ENCODE measurements at regions not wholly inside any gene's neighbourhood (a gene's known extent, or its start where the extent isn't known, plus 50 kb on each side); places are given as distances from the start of the nearest gene placed in this dataset.

DNA sequence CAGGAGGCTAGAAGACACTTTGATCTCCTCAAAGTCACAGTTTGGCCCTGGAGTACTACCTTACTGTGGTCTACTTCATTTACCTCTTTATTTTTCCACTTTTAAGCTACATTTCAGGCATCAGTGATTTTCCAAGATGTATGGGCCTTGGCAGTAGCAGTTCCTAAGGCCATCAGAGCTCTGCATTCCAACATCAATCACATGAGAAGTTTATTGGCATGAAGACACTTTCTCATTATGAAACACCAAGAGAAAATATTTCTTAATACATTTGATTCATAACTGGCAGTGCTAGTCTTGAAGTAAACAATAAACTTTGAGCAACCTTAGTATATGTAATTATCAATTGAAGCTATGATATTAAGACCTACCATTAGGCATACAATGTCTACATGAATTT lies 178.1 kb downstream of the IL15 start:
- TF ChIP-seq, protein P1, sequence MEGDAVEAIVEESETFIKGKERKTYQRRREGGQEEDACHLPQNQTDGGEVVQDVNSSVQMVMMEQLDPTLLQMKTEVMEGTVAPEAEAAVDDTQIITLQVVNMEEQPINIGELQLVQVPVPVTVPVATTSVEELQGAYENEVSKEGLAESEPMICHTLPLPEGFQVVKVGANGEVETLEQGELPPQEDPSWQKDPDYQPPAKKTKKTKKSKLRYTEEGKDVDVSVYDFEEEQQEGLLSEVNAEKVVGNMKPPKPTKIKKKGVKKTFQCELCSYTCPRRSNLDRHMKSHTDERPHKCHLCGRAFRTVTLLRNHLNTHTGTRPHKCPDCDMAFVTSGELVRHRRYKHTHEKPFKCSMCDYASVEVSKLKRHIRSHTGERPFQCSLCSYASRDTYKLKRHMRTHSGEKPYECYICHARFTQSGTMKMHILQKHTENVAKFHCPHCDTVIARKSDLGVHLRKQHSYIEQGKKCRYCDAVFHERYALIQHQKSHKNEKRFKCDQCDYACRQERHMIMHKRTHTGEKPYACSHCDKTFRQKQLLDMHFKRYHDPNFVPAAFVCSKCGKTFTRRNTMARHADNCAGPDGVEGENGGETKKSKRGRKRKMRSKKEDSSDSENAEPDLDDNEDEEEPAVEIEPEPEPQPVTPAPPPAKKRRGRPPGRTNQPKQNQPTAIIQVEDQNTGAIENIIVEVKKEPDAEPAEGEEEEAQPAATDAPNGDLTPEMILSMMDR (IDR thresholded peaks at IDR 0.05; ENCODE audit: insufficient read depth, missing control alignments) = no peak
- FAIRE-seq = no peak
- no peak for DNase-seq (ENCODE audit: insufficient read length, low spot score)

GRCh38 chr4:141815646-141816045 lies 179.3 kb downstream of the IL15 start:
- FAIRE-seq = no peak
- TF ChIP-seq, protein P1 (IDR thresholded peaks at IDR 0.05; ENCODE audit: insufficient read depth, missing control alignments) = no peak
- DNase-seq (ENCODE audit: insufficient read length, low spot score) = no peak

DNA sequence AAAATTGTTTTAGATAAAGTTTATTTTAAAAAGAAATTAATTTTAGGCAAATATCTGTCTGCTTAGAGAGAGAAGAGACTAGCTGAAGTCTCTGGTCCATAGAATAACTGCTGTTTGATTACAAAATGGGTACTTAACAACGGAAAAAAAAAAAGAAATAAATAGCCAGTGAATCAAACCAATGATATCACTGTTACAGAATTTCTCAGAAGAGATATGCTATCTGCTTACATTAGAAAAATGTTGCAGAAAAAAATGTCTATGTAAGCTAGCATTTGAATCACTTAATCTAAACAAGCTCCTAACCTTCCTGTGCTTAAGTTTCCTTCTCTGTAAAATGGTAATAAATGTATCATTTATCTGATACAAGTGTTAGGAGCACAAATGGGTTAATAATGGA lies 189.9 kb downstream of the IL15 start:
- no peak for DNase-seq (ENCODE audit: insufficient read length, low spot score)
- no peak for FAIRE-seq
- TF ChIP-seq, protein P1 (IDR thresholded peaks at IDR 0.05; ENCODE audit: insufficient read depth, missing control alignments) = no peak

DNA sequence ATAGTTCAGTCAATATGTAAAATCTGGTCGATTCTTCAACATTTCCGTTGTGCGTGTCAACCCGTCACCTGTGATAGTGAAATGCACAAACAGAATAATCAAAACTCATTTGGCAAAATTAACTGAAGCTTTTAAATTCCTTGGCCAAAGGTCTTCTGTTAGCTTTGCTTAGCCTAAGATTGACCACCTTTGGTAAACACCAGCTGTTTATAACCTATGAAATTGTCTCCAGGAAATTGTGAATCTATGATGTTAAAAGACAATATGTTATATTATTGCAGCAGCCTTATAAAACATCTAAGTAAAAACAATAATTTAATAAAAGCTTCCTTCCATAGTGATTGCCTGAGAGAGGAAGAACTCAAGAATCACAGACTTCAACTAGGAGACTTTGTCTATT lies 196.8 kb downstream of the IL15 start:
- FAIRE-seq = no peak
- TF ChIP-seq, protein P1 (IDR thresholded peaks at IDR 0.05; ENCODE audit: insufficient read depth, missing control alignments) = no peak
- no peak for DNase-seq (ENCODE audit: insufficient read length, low spot score)

- FAIRE-seq (no peak), DNase-seq (ENCODE audit: insufficient read length, low spot score) (no peak)
- TF ChIP-seq, protein P1 (IDR thresholded peaks at IDR 0.05; ENCODE audit: insufficient read depth, missing control alignments) = no peak
Observed at GRCh38 chr4:141840299-141840986, 204.1 kb downstream of the IL15 start.

- no peak for DNase-seq (ENCODE audit: insufficient read length, low spot score)
- FAIRE-seq = no peak
- TF ChIP-seq, protein P1 (IDR thresholded peaks at IDR 0.05; ENCODE audit: insufficient read depth, missing control alignments) = no peak
Observed at GRCh38 chr4:141843136-141843535, 206.8 kb downstream of the IL15 start.

DNA sequence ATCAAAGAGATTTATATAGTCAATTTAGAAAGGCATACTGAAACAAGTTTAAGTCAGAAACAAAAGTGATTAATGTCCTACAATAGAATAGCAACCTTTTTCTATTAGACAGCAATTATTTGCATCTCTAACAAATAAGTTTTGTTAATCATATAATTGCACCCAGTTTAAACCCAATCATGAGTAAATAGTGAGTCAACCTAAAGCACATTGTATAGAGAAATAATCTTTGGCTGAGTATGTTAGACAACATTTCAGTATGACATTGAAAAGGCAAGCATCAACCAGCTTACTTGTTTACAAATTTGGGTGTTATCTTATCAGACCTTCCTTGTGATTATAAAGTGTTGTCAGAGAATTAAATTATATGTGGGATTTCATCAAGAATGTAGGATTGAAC lies 209.5 kb downstream of the IL15 start:
- FAIRE-seq (no peak), DNase-seq (ENCODE audit: insufficient read length, low spot score) (no peak)
- TF ChIP-seq, protein P1 (IDR thresholded peaks at IDR 0.05; ENCODE audit: insufficient read depth, missing control alignments) = no peak

Data from D721Med (cell line).